ENCODE measurements at regions not wholly inside any gene's neighbourhood (a gene's known extent, or its start where the extent isn't known, plus 50 kb on each side); places are given as distances from the start of the nearest gene placed in this dataset.

DNA sequence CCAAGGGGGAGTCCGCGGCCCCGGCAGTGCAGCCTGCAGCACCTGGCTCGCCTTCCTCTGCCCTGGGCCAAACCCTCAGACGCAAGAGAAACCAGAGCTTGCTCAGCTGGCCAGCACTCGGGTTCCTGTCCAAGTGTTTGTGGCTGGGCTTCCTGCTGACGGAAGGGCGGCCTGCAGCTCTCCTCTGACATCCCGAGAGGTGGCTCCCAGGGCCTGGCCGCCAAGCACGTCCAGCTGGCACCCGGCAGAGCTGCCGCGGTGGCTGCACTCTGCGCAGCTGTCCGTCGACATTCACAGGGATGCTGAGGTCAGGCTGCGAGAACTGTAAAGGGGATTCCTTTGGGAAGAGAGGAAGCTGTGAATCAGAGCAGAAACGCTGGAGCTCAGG is 85.6 kb downstream of the CPN2 start:
- H3K27me3 ChIP-seq, result peaks cover 0 to 15% (median 0%) of the 10 kb centered on the region in 11 experiments; a peak in 6 of 22 replicates
- H3K27ac ChIP-seq, result no peak overlapping the region
- no peak overlapping the region for H3K9ac ChIP-seq
- H3K4me3 ChIP-seq, result no peak overlapping the region
- H3K4me2 ChIP-seq, result peak overlapping the region in 10 of 11 experiments; percentile 19 to 58 (median 52); a peak in 18 of 22 replicates
- H3K4me1 ChIP-seq, result peaks cover under 1 to 17% (median 8%) of the 10 kb centered on the region in 10 experiments; a peak in 19 of 20 replicates
- H3K36me3 ChIP-seq, result no peaks in the 10 kb centered on the region
- no peaks in the 10 kb centered on the region for H3K9me3 ChIP-seq (replicated peaks in 1 of 11)
- TF ChIP-seq Cebpa-rat (IDR thresholded peaks at IDR 0.05), result no peak
- no peaks in the 10 kb centered on the region for H4K20me1 ChIP-seq

DNA sequence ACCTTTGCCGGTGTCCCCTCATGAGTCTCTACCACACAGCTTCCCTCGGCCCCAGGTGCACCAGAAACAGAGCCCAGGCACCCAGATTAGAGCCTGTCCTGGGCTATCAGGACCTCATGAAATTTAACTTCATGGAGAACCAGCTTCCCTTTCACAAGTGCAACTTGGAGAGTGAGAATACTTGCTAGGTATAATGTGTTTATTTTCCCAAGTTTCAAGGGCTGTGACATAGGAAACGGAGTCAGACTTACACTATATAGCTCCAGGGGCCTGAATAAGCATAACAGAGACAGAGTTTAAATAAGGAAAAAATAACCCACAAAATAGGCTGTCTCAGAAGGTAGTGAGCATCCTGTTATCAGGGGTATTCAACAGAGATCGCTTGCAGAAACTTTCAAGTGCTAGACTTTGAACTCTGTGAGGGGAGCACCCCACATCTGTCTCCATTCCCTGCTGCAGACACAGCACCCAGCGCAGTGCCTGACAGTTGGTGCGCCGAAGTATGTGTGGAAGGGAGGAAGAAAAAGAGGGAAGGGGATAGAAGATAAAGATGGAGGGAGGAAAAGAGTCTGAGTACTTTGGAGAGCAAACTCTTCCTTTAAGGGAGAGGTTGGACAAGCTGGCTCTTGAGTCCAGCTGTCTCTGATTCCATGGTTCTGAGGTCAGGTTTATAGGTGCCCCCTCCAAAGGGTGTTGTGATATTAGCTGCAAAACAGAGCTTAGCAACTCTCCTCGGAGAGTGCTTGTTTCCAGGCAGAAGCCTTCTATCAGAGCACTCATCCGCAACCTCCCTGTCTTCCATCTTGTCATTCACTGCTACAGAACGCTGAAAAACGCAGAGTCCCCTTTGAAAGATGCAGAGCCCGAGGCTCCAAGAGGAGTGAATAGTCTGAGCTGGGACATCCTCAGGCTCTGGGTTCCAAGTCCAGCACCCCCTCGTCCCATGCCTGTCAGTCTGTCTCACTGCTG is 84.8 kb downstream of the CPN2 start:
- H3K4me2 ChIP-seq, result peak overlapping the region in 9 of 11 experiments; percentile 19 to 57 (median 52); a peak in 12 of 22 replicates
- H3K4me3 ChIP-seq, result no peak overlapping the region
- peaks cover 0 to 15% (median 0%) of the 10 kb centered on the region in 11 experiments; a peak in 6 of 22 replicates for H3K27me3 ChIP-seq
- H3K9me3 ChIP-seq (replicated peaks in 1 of 11), result no peaks in the 10 kb centered on the region
- no peak for TF ChIP-seq Cebpa-rat (IDR thresholded peaks at IDR 0.05)
- H3K9ac ChIP-seq, result no peak overlapping the region
- no peak overlapping the region for H3K27ac ChIP-seq
- H3K4me1 ChIP-seq, result peaks cover 7 to 25% (median 16%) of the 10 kb centered on the region in 10 experiments; a peak in 19 of 20 replicates
- no peaks in the 10 kb centered on the region for H4K20me1 ChIP-seq
- no peaks in the 10 kb centered on the region for H3K36me3 ChIP-seq

DNA sequence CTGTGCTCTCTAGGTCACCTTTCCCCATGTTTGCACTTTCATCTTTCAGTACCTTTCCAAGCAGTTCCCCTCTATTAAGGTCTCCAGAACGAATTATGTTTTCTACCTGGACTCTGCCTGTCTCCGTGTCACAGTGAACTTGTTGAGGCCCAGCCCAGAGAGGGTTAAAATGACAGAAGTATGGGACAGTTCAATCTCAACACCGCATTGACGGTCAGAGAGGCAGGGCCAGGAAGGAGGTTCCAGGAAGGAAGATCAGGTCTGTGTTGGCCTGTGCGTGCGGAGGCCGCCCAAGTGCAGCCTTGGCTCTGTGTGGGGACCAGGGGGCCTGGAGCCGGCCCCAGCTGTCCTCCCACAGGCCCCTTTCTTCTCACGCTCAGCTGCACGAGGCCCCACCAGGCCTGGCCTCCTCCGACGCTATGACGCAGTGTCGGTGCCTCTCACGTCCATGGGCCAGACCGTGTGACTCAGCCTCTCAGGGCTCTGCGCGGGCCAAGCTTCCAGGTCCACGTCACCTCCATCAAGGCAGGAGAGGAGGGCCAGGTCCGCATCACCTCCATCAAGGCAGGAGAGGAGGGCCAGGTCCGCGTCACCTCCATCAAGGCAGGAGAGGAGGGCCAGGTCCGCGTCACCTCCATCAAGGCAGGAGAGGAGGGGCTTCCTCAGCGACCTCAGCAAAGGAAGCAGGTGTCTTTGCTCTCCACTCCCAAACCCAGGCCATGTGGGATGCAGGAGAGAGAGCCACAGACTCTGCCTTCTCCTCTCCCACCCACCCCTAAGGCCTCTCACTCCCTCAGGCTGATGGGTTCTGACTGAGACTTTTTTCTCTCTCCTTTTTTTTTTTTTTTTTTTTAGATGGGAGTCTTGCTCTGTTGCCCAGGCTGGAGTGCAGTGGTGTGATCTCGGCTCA is 83.1 kb downstream of the CPN2 start:
- Histone ChIP-seq H3K27me3 (peaks cover 0 to 15% (median 0%) of the 10 kb centered on the region in 11 experiments; a peak in 6 of 22 replicates), H4K20me1 (no peaks in the 10 kb centered on the region; a peak in 1 of 22 replicates), H3K4me3 (no peak overlapping the region), H3K27ac (no peak overlapping the region), H3K9ac (no peak overlapping the region), H3K4me1 (peaks cover 7 to 28% (median 18%) of the 10 kb centered on the region in 10 experiments; a peak in 19 of 20 replicates), H3K36me3 (no peaks in the 10 kb centered on the region), H3K9me3 (replicated peaks in 1 of 11) (no peaks in the 10 kb centered on the region), H3K4me2 (no peak overlapping the region)
- TF ChIP-seq Cebpa-rat (IDR thresholded peaks at IDR 0.05), result no peak

DNA sequence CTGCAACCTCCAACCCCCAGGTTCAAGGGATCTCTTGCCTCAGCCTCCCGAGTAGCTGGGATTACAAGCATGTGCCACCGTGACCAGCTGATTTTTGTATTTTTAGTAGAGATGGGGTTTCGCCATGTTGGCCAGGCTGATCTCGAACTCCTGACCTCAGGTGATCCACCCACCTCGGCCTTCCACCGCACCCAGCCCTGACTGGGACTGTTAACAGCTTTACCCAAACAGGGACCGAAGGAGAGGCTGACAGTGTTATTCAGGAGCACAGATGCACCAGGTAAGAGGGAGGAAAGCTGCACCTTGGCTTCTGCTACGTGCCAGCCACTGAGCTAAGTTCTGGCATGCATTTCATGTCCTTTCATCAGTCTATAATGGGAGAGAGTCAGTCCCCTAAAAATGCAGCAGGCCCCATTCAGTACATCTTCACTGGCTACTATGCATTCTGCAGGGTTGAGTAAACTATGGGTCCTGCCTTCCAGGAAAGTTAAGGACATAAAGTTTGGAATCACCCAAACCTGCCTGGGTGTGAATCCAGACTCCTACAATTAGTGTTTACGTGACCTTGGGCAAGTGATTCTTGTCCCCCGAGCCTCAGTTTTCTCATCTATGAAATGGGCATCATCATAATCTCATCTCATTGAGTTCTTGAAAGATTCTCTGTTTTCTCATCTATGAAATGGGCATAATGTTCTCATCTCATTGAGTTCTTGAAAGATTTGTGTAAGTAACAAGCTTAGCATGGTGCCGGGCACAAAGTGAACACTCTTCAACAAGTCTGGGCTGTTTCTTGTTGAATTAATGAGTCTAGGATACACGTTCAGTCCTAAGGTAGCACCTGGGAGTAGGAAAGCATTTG is 82.2 kb downstream of the CPN2 start:
- H3K4me1 ChIP-seq, result peaks cover 7 to 28% (median 18%) of the 10 kb centered on the region in 10 experiments; a peak in 19 of 20 replicates
- TF ChIP-seq Cebpa-rat (IDR thresholded peaks at IDR 0.05), result no peak
- no peak overlapping the region for H3K4me2 ChIP-seq
- H4K20me1 ChIP-seq, result no peaks in the 10 kb centered on the region; a peak in 1 of 22 replicates
- no peaks in the 10 kb centered on the region for H3K9me3 ChIP-seq (replicated peaks in 1 of 11)
- no peak overlapping the region for H3K4me3 ChIP-seq
- no peaks in the 10 kb centered on the region for H3K36me3 ChIP-seq
- H3K27ac ChIP-seq, result no peak overlapping the region
- peaks cover 0 to 15% (median 0%) of the 10 kb centered on the region in 11 experiments; a peak in 6 of 22 replicates for H3K27me3 ChIP-seq
- H3K9ac ChIP-seq, result no peak overlapping the region

GRCh38 chr3:194269610-194270145 is 81.5 kb downstream of the CPN2 start:
- H3K36me3 ChIP-seq, result no peaks in the 10 kb centered on the region
- H3K4me3 ChIP-seq, result no peak overlapping the region
- no peaks in the 10 kb centered on the region; a peak in 1 of 22 replicates for H4K20me1 ChIP-seq
- H3K4me2 ChIP-seq, result no peak overlapping the region
- no peak overlapping the region for H3K27ac ChIP-seq
- H3K9ac ChIP-seq, result no peak overlapping the region
- peaks cover 0 to 15% (median 0%) of the 10 kb centered on the region in 11 experiments; a peak in 6 of 22 replicates for H3K27me3 ChIP-seq
- peaks cover 7 to 28% (median 18%) of the 10 kb centered on the region in 10 experiments; a peak in 19 of 20 replicates for H3K4me1 ChIP-seq
- TF ChIP-seq Cebpa-rat (IDR thresholded peaks at IDR 0.05), result no peak
- H3K9me3 ChIP-seq (replicated peaks in 1 of 11), result no peaks in the 10 kb centered on the region

- Histone ChIP-seq H3K36me3 (no peaks in the 10 kb centered on the region), H3K4me2 (peak overlapping the region in 8 of 11 experiments; percentile 19 to 51 (median 43); a peak in 14 of 22 replicates), H3K9ac (peak overlapping the region in 1 of 11 experiments; percentile 4; a peak in 1 of 22 replicates), H3K27ac (peak overlapping the region in 3 of 11 experiments; percentile 9 to 32 (median 20); a peak in 2 of 22 replicates), H4K20me1 (no peaks in the 10 kb centered on the region; a peak in 1 of 22 replicates), H3K4me1 (peaks cover under 1 to 20% (median 12%) of the 10 kb centered on the region in 10 experiments; a peak in 16 of 20 replicates), H3K4me3 (no peak overlapping the region), H3K9me3 (replicated peaks in 1 of 11) (no peaks in the 10 kb centered on the region), H3K27me3 (peaks cover 0 to 15% (median 0%) of the 10 kb centered on the region in 11 experiments; a peak in 5 of 22 replicates)
- no peak for TF ChIP-seq Cebpa-rat (IDR thresholded peaks at IDR 0.05)
These were observed 80.3 kb downstream of the CPN2 start for GRCh38 chr3:194270627-194271459.

DNA sequence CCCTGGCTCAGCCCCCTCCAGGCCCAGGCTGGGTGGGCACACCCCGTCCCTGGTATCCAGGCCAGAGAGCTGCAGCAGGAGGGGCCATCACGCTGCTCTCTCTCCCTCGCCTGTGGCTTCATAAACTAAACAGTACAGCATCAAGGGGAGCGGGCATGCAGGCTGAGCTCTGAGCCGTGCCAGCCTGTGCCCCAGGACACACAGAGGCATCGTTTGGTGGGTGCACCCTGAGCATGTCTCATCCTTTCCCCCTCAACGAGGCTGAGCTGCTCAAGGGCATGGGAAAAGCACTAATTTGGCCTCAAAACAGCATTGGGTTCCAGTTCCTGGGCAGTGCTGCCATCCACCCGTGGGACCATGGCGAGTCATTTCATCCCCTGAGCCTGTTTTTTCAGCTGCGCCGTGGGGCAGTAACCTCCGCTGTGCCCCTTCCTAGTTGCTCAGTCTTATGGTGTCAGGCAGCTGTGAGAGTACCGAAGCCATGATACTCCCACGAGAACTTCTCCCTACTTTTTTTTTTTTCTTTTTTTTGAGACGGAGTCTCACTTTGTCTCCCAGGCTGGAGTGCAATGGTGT is 79.6 kb downstream of the CPN2 start:
- no peak overlapping the region for H3K4me3 ChIP-seq
- H4K20me1 ChIP-seq, result no peaks in the 10 kb centered on the region; a peak in 1 of 22 replicates
- H3K36me3 ChIP-seq, result no peaks in the 10 kb centered on the region
- H3K4me2 ChIP-seq, result peak overlapping the region in 8 of 11 experiments; percentile 19 to 51 (median 43); a peak in 13 of 22 replicates
- peaks cover 0 to 18% (median 12%) of the 10 kb centered on the region in 10 experiments; a peak in 15 of 20 replicates for H3K4me1 ChIP-seq
- H3K27ac ChIP-seq, result peak overlapping the region in 2 of 11 experiments; percentile 20 to 32; a peak in 2 of 22 replicates
- no peak for TF ChIP-seq Cebpa-rat (IDR thresholded peaks at IDR 0.05)
- H3K9me3 ChIP-seq (replicated peaks in 1 of 11), result no peaks in the 10 kb centered on the region
- H3K9ac ChIP-seq, result 0 out of 22 replicates have a peak overlapping the region, but pooled peaks of 1 of the 11 experiments have one; percentile 4
- H3K27me3 ChIP-seq, result peaks cover 0 to 9% (median 0%) of the 10 kb centered on the region in 11 experiments; a peak in 3 of 22 replicates
